Ascending aorta (tissue), 2 donors: ENCODE measurements at regions not wholly inside any gene's neighbourhood (a gene's known extent, or its start where the extent isn't known, plus 50 kb on each side); places are given as distances from the start of the nearest gene placed in this dataset.

ENCODE experiments used
- DNase-seq, 2 donors: peaks; one replicate each; pipeline ENCODE4 v3.0.0-alpha.2; 2019; ENCODE audit warnings: low spot score in 2 of 2
- H3K27ac ChIP-seq, 2 donors: fragments of 200-600 bp; sonication (generic); one replicate each; pipeline ENCODE4 v1.5.1; 2016 to 2017; ENCODE audit warnings: mild to moderate bottlenecking in 1 of 2
- H3K27me3 ChIP-seq: fragments of 200-600 bp; sonication (generic); one replicate; pipeline ENCODE4 v1.5.1; 2017
- H3K36me3 ChIP-seq, 2 donors: fragments of 200-600 bp; sonication (generic); one replicate each; pipeline ENCODE4 v1.5.1; 2016
- H3K4me1 ChIP-seq, 2 donors: fragments of 200-600 bp; sonication (generic); one replicate each; pipeline ENCODE4 v1.5.1; 2016 to 2017; ENCODE audit warnings: mild to moderate bottlenecking in 1 of 2
- H3K4me3 ChIP-seq, 2 donors: fragments of 200-600 bp; sonication (generic); one replicate each; pipeline ENCODE4 v1.5.1; 2016 to 2017; ENCODE audit warnings: mild to moderate bottlenecking in 1 of 2
- H3K9me3 ChIP-seq, 2 donors: fragments of 200-600 bp; sonication (generic); one replicate each; pipeline ENCODE4 v1.5.1; 2016
- intact Hi-C: fragments of 100-400 bp; cut with DNase I; formaldehyde crosslinking; loops from one replicate; pipeline ENCODE4 v1.15.1; 2023
- TF ChIP-seq, protein P1 (sequence below), 3 experiments: fragments of 200-600 bp in 2 of 3; fragments of 450-650 bp in 1 of 3; sonication (generic) in 2 of 3; IDR thresholded peaks; one replicate each; pipeline ENCODE4 v1.5.1; 2016 to 2019; ENCODE audit warnings: antibody characterized with exemption in 3 of 3, mild to moderate bottlenecking in 1 of 3, moderate library complexity in 1 of 3

DNA sequence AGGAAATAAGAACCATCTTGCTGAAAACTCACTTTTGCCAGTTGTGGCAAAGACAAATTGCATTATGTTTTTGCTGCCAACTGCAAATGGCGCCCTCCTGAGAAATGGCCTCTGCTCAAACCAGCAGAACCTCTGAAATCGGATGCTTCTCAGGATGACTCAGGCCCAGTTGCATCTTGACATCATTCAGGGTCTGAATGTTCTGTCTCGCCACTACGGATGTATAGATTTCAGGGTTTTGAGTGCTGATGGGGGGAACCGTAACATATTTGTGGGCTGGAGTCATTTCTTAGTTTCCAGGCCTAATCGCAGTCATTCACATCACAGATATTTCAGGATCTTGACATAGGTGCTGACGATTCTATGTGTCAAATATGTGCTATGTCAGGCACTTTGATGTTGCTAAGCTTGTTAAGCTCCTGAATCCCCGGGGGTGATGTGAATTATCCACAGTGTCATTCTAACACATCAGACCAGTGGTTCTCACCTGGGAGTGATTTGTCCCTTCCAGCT lies 207.1 kb downstream of the NFATC2 start:
- intact Hi-C loops, result no loop called here
- Histone ChIP-seq H3K27me3 (no peaks in the 10 kb centered on the region), H3K4me1 (no peaks in the 10 kb centered on the region), H3K9me3 (no peaks in the 10 kb centered on the region), H3K36me3 (no peaks in the 10 kb centered on the region), H3K27ac (no peak overlapping the region), H3K4me3 (no peak overlapping the region)
- TF ChIP-seq, protein P1, sequence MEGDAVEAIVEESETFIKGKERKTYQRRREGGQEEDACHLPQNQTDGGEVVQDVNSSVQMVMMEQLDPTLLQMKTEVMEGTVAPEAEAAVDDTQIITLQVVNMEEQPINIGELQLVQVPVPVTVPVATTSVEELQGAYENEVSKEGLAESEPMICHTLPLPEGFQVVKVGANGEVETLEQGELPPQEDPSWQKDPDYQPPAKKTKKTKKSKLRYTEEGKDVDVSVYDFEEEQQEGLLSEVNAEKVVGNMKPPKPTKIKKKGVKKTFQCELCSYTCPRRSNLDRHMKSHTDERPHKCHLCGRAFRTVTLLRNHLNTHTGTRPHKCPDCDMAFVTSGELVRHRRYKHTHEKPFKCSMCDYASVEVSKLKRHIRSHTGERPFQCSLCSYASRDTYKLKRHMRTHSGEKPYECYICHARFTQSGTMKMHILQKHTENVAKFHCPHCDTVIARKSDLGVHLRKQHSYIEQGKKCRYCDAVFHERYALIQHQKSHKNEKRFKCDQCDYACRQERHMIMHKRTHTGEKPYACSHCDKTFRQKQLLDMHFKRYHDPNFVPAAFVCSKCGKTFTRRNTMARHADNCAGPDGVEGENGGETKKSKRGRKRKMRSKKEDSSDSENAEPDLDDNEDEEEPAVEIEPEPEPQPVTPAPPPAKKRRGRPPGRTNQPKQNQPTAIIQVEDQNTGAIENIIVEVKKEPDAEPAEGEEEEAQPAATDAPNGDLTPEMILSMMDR (IDR thresholded peaks at IDR 0.05), result no peak
- DNase-seq, result no peak

DNA sequence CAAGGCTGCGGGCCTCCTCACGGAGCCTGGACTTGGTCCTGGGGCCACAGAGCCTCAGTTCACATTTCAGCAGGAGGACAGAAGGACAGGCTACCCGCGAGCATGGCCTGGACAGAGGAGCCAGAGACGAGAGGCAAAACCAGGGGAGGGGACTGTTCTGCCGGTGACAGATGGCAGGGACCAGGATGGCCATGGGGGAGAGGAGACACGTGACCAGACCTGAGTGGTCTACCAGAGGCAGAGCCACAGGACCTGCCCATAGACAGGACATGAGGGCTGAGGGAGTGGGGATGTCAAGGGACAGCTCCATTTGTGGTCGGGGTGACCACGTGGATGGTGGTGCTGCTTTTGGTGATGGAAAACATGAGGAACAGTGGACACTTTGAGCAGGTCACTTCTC lies 207.9 kb downstream of the NFATC2 start:
- Histone ChIP-seq H3K27me3 (no peaks in the 10 kb centered on the region), H3K36me3 (no peaks in the 10 kb centered on the region), H3K4me3 (no peak overlapping the region), H3K4me1 (no peaks in the 10 kb centered on the region), H3K27ac (no peak overlapping the region), H3K9me3 (no peaks in the 10 kb centered on the region)
- intact Hi-C loops, result no loop called here
- DNase-seq, result no peak
- TF ChIP-seq, protein P1 (IDR thresholded peaks at IDR 0.05), result no peak

DNA sequence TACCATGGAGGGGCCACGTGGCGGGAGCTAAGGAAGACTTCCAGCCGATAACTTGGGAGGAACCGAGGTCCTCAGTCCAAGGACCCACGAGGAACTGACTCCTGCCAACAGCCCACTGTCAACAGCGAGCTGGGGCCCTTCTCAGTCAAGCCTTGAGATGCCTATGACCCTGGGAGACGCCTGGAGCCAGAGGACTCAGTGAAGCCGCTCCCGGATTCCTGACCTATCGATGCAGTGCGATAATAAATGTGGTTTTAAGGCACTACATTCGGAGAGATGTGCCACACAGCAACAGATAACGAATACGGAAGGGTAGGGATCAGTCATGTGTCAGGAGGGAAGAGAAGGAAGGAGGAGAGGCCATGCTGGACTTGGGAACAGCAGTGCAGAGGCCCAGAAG lies 208.5 kb downstream of the NFATC2 start:
- Histone ChIP-seq H3K27me3 (no peaks in the 10 kb centered on the region), H3K9me3 (no peaks in the 10 kb centered on the region), H3K36me3 (no peaks in the 10 kb centered on the region), H3K4me1 (no peaks in the 10 kb centered on the region), H3K4me3 (no peak overlapping the region), H3K27ac (no peak overlapping the region)
- DNase-seq, result no peak
- TF ChIP-seq, protein P1 (IDR thresholded peaks at IDR 0.05), result no peak
- intact Hi-C loops, result no loop called here

DNA sequence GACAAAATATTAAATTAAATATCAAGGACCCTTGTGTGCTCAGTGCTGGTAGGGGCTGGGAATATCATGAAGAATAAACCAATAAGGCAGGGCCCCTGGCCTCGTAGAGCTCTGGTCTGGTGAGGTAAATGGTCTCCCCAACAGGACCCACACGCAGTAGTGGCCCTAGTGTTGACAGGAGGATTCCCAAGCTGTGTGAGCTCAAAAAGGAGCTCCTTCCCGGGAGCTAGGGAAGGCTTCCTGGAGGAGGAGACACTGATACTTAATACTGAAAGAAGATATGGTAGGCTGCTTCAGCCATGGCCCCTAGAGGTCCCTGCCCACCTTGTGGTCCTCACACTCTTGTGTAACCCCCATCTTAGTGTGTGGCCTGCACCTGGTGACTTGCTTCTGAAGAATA lies 209.1 kb downstream of the NFATC2 start:
- intact Hi-C loops, result no loop called here
- H3K36me3 ChIP-seq, result no peaks in the 10 kb centered on the region
- no peaks in the 10 kb centered on the region for H3K4me1 ChIP-seq
- no peak overlapping the region for H3K4me3 ChIP-seq
- TF ChIP-seq, protein P1 (IDR thresholded peaks at IDR 0.05), result no peak
- H3K27ac ChIP-seq, result no peak overlapping the region
- H3K9me3 ChIP-seq, result no peaks in the 10 kb centered on the region
- no peak for DNase-seq
- no peaks in the 10 kb centered on the region for H3K27me3 ChIP-seq

DNA sequence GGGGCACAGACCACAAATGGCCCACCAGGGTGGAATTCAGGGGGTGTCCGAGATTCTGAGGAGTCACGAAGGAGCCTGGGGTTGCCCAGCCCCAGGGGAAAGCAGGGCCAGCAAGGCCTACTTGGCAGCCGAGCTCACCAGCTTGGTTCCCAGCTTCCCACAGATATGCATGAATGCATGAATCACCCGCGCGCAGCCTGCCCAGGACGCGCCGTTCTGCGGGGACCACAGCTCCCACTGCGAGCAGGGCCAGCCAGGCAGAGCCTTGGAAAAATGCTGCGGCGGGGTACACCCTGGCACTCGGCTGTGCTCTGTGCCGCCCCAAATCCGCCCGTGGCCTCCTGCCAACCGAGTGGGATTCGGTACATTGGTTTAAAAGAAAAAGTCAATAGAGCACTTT lies 211.0 kb downstream of the NFATC2 start:
- DNase-seq, result no peak
- intact Hi-C loops, result no loop called here
- TF ChIP-seq, protein P1 (IDR thresholded peaks at IDR 0.05), result no peak

DNA sequence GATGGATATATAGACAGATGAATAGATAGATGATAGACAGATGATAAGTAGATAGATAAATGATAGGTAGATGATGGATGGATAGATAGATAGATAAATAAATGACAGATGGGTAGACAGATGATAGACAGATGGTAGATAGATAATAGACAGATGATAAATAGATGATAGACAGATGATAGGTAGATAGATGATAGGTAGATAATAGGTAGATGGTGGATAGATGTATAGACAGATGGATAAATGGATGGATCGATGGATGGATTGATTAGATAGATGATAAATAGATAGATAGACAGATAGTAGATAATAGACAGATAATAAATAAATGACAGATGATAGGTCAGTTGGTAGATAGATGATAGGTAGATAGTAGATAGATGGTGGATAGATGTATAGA lies 212.7 kb downstream of the NFATC2 start:
- H3K9me3 ChIP-seq, result no peaks in the 10 kb centered on the region
- H3K27me3 ChIP-seq, result no peaks in the 10 kb centered on the region
- intact Hi-C loops, result no loop called here
- H3K27ac ChIP-seq, result no peak overlapping the region
- no peaks in the 10 kb centered on the region for H3K36me3 ChIP-seq
- no peaks in the 10 kb centered on the region for H3K4me1 ChIP-seq
- DNase-seq, result no peak
- H3K4me3 ChIP-seq, result no peak overlapping the region
- TF ChIP-seq, protein P1 (IDR thresholded peaks at IDR 0.05), result no peak

More for the DNA sequence above, 211.0 kb downstream of the NFATC2 start:
- no peaks in the 10 kb centered on the region for H3K4me1 ChIP-seq
- no peaks in the 10 kb centered on the region for H3K36me3 ChIP-seq
- no peak overlapping the region for H3K27ac ChIP-seq
- no peaks in the 10 kb centered on the region for H3K9me3 ChIP-seq
- H3K4me3 ChIP-seq, result no peak overlapping the region
- no peaks in the 10 kb centered on the region for H3K27me3 ChIP-seq
